OCI-LY1 (cell line): ENCODE measurements at regions not wholly inside any gene's neighbourhood (a gene's known extent, or its start where the extent isn't known, plus 50 kb on each side); places are given as distances from the start of the nearest gene placed in this dataset.

ENCODE experiments used
- H2AFZ ChIP-seq: fragments of 200-600 bp; sonication (generic), shearing (Covaris generic); 2 replicates; pipeline ENCODE4 v1.6.0; 2014; ENCODE audit warnings: antibody characterized with exemption, mild to moderate bottlenecking, low read length
- H3F3A ChIP-seq: fragments of 200-600 bp; sonication (generic), shearing (Covaris generic); 2 replicates; pipeline ENCODE4 v1.6.0; 2014; ENCODE audit warnings: mild to moderate bottlenecking, antibody characterized with exemption, low read length, moderate library complexity; ENCODE audit not compliant: insufficient read depth
- H3K27ac ChIP-seq: fragments of 200-600 bp; sonication (generic); 2 replicates; pipeline ENCODE4 v1.5.1; 2014; ENCODE audit warnings: low read length, mixed run types, mild to moderate bottlenecking, low read depth; ENCODE audit not compliant: poor library complexity, severe bottlenecking
- H3K27me3 ChIP-seq: fragments of 200-600 bp; sonication (generic); 2 replicates; pipeline ENCODE4 v1.6.0; 2014; ENCODE audit warnings: antibody characterized with exemption, mild to moderate bottlenecking, low read length, moderate library complexity; ENCODE audit not compliant: insufficient read depth
- H3K36me3 ChIP-seq: fragments of 200-600 bp; sonication (generic); 2 replicates; pipeline ENCODE4 v1.6.1; 2014; ENCODE audit warnings: mild to moderate bottlenecking, antibody characterized with exemption, low read length, moderate library complexity, mixed read lengths; ENCODE audit not compliant: insufficient read depth
- H3K4me1 ChIP-seq: fragments of 200-600 bp; sonication (generic); 2 replicates; pipeline ENCODE4 v1.5.1; 2014; ENCODE audit warnings: mild to moderate bottlenecking, low read length, moderate library complexity; ENCODE audit not compliant: insufficient read depth, severe bottlenecking
- H3K4me2 ChIP-seq: fragments of 200-600 bp; sonication (generic), shearing (Covaris generic); 2 replicates; pipeline ENCODE4 v1.6.1; 2014; ENCODE audit warnings: low read length
- H3K4me3 ChIP-seq: fragments of 200-600 bp; sonication (generic); 2 replicates; pipeline ENCODE4 v1.5.1; 2014; ENCODE audit warnings: low read length, low read depth, mild to moderate bottlenecking, mixed read lengths; ENCODE audit not compliant: poor library complexity, severe bottlenecking
- H3K79me2 ChIP-seq: fragments of 200-600 bp; shearing (Covaris generic); 2 replicates; pipeline ENCODE4 v1.6.1; 2016; ENCODE audit warnings: mixed run types, low read length, mixed read lengths; ENCODE audit not compliant: insufficient read depth
- H3K9ac ChIP-seq: fragments of 200-600 bp; sonication (generic), shearing (Covaris generic); 2 replicates; pipeline ENCODE4 v1.6.1; 2014; ENCODE audit warnings: mild to moderate bottlenecking, low read length, mixed read lengths
- H3K9me2 ChIP-seq: fragments of 200-600 bp; sonication (generic), shearing (Covaris generic); 2 replicates; pipeline ENCODE4 v1.6.1; 2014; ENCODE audit warnings: low read depth, mild to moderate bottlenecking, low read length, mixed read lengths
- H3K9me3 ChIP-seq: fragments of 200-600 bp; shearing (Covaris generic); 2 replicates; pipeline ENCODE4 v1.6.1; 2014; ENCODE audit warnings: low read length, mixed read lengths
- H4K20me1 ChIP-seq: fragments of 200-600 bp; sonication (generic), shearing (Covaris generic); 2 replicates; pipeline ENCODE4 v1.6.0; 2016; ENCODE audit warnings: mild to moderate bottlenecking, low read length; ENCODE audit not compliant: insufficient read depth
- CTCF ChIP-seq: fragments of 200-600 bp; sonication (generic), shearing (Covaris generic); IDR thresholded peaks from 2 replicates; pipeline ENCODE4 v1.5.1; 2017; ENCODE audit warnings: mild to moderate bottlenecking, antibody characterized with exemption, low read length, moderate library complexity, mixed read lengths
- EZH2 ChIP-seq: fragments of 200-600 bp; sonication (generic), shearing (Covaris generic); IDR thresholded peaks from 2 replicates; pipeline ENCODE4 v1.8.0; 2017; ENCODE audit warnings: borderline replicate concordance, mixed run types, mild to moderate bottlenecking, antibody characterized with exemption, low read length, moderate library complexity, mixed read lengths

GRCh38 chr10:55058800-55059199 lies 257.8 kb upstream of the PCDH15 start:
- TF ChIP-seq CTCF (no peak), EZH2 (no peak)
- H3K9me3 ChIP-seq: no peaks in the 10 kb centered on the region
- H3K4me1 ChIP-seq: no peaks in the 10 kb centered on the region
- H3K79me2 ChIP-seq: no peaks in the 10 kb centered on the region
- no peaks in the 10 kb centered on the region for H3K36me3 ChIP-seq
- H3F3A ChIP-seq: no peaks in the 10 kb centered on the region
- no peak overlapping the region for H3K4me3 ChIP-seq
- no peak overlapping the region for H3K27ac ChIP-seq
- no peaks in the 10 kb centered on the region for H3K9me2 ChIP-seq
- H3K27me3 ChIP-seq: no peaks in the 10 kb centered on the region
- H3K9ac ChIP-seq: no peak overlapping the region
- no peak overlapping the region for H3K4me2 ChIP-seq
- H4K20me1 ChIP-seq: no peaks in the 10 kb centered on the region
- no peak overlapping the region for H2AFZ ChIP-seq

GRCh38 chr10:55051515-55051914 lies 250.5 kb upstream of the PCDH15 start:
- no peaks in the 10 kb centered on the region for H3K27me3 ChIP-seq
- no peaks in the 10 kb centered on the region for H3K36me3 ChIP-seq
- no peak overlapping the region for H3K4me2 ChIP-seq
- H3F3A ChIP-seq: no peaks in the 10 kb centered on the region
- no peaks in the 10 kb centered on the region for H3K9me3 ChIP-seq
- no peak overlapping the region for H3K9ac ChIP-seq
- H3K79me2 ChIP-seq: no peaks in the 10 kb centered on the region
- H2AFZ ChIP-seq: no peak overlapping the region
- no peaks in the 10 kb centered on the region for H3K9me2 ChIP-seq
- no peak overlapping the region for H3K4me3 ChIP-seq
- H3K4me1 ChIP-seq: no peaks in the 10 kb centered on the region
- H3K27ac ChIP-seq: no peak overlapping the region
- H4K20me1 ChIP-seq: no peaks in the 10 kb centered on the region
- TF ChIP-seq CTCF: no peak
- no peak for TF ChIP-seq EZH2

GRCh38 chr10:55048830-55049498 lies 247.9 kb upstream of the PCDH15 start:
- Histone ChIP-seq H3K27me3 (no peaks in the 10 kb centered on the region), H3F3A (no peaks in the 10 kb centered on the region), H3K9ac (no peak overlapping the region), H3K79me2 (no peaks in the 10 kb centered on the region), H4K20me1 (no peaks in the 10 kb centered on the region), H3K4me3 (no peak overlapping the region), H3K9me2 (no peaks in the 10 kb centered on the region), H3K9me3 (no peaks in the 10 kb centered on the region), H3K27ac (no peak overlapping the region), H3K4me2 (no peak overlapping the region), H2AFZ (no peak overlapping the region), H3K4me1 (no peaks in the 10 kb centered on the region), H3K36me3 (no peaks in the 10 kb centered on the region)
- TF ChIP-seq EZH2: no peak
- no peak for TF ChIP-seq CTCF
